IMR-90 (cell line): ENCODE measurements at regions not wholly inside any gene's neighbourhood (a gene's known extent, or its start where the extent isn't known, plus 50 kb on each side); places are given as distances from the start of the nearest gene placed in this dataset.

Source experiments
- ATAC-seq: fragments of 200-7000 bp; cut with Tn5 transposase; 2 replicates; pipeline ENCODE4 v1.9.1; 2020; ENCODE audit warnings: low read depth, mild to moderate bottlenecking, moderate library complexity
- BruUV-seq: library from RNA; stranded (reverse); fragments of 400-500 nt; replicated peaks from 2 replicates; lab custom pipeline; 2021; lab: Mats Ljungman, UMichigan
- CTCF ChIA-PET: fragments of 300-600 bp; formaldehyde crosslinking; extraction: SDS; loops from one replicate; lab custom pipeline; 2021; ENCODE audit warnings: antibody characterized with exemption; lab: Yijun Ruan, JAX
- POLR2A ChIA-PET: fragments of 300-600 bp; sonication (Branson Sonifier 250); formaldehyde crosslinking; loops from one replicate; lab custom pipeline; 2022; ENCODE audit warnings: antibody characterized with exemption; ENCODE audit not compliant: unreplicated experiment; lab: Charles Lee
- DNase-seq: peaks from one replicate; pipeline ENCODE4 v3.0.0; 2013
- H2AFZ ChIP-seq: replicated peaks from 2 replicates; pipeline ENCODE3; 2013; ENCODE audit warnings: low read length, mild to moderate bottlenecking; ENCODE audit not compliant: poor library complexity
- H2AK5ac ChIP-seq: 2 replicates; pipeline ENCODE4 v1.6.1; 2013; ENCODE audit warnings: low read depth, low read length, inconsistent platforms
- H2AK9ac ChIP-seq: replicated peaks from 2 replicates; pipeline ENCODE3; 2013; ENCODE audit warnings: mild to moderate bottlenecking, low read depth, low read length, moderate library complexity; ENCODE audit not compliant: poor library complexity
- H2BK120ac ChIP-seq: 2 replicates; pipeline ENCODE4 v1.6.1; 2013; ENCODE audit warnings: low read depth, low read length, inconsistent platforms
- H2BK15ac ChIP-seq: 3 replicates; pipeline ENCODE4 v1.6.1; 2013; ENCODE audit warnings: low read depth, low read length, inconsistent platforms
- H2BK20ac ChIP-seq: 2 replicates; pipeline ENCODE4 v1.6.1; 2013; ENCODE audit warnings: low read depth, mild to moderate bottlenecking, inconsistent platforms, low read length, moderate library complexity
- H2BK5ac ChIP-seq: 2 replicates; pipeline ENCODE4 v1.6.1; 2013; ENCODE audit warnings: mild to moderate bottlenecking, low read depth, low read length, inconsistent platforms; ENCODE audit not compliant: poor library complexity, severe bottlenecking
- H3K14ac ChIP-seq: replicated peaks from 2 replicates; pipeline ENCODE4 v1.6.1; 2013; ENCODE audit warnings: low read depth, low read length, inconsistent platforms
- H3K18ac ChIP-seq: 2 replicates; pipeline ENCODE4 v1.6.1; 2013; ENCODE audit warnings: low read depth, low read length, control low read depth
- H3K23ac ChIP-seq: 2 replicates; pipeline ENCODE4 v1.6.1; 2013; ENCODE audit warnings: low read depth, low read length, inconsistent platforms
- H3K27ac ChIP-seq: 2 replicates; pipeline ENCODE4 v1.5.1; 2013; ENCODE audit warnings: mild to moderate bottlenecking, control low read depth, low read length; ENCODE audit not compliant: insufficient read depth
- H3K27me3 ChIP-seq: 2 replicates; pipeline ENCODE4 v1.6.1; 2013; ENCODE audit warnings: low read length; ENCODE audit not compliant: control insufficient read depth, insufficient read depth
- H3K36me3 ChIP-seq: 2 replicates; pipeline ENCODE4 v1.6.1; 2013; ENCODE audit warnings: low read length, mixed read lengths; ENCODE audit not compliant: control insufficient read depth, insufficient read depth
- H3K4ac ChIP-seq: 2 replicates; pipeline ENCODE4 v1.6.1; 2013; ENCODE audit warnings: low read depth, low read length, inconsistent platforms
- H3K4me1 ChIP-seq: 2 replicates; pipeline ENCODE4 v1.6.1; 2013; ENCODE audit warnings: low read length, mixed read lengths; ENCODE audit not compliant: control insufficient read depth, insufficient read depth
- H3K4me2 ChIP-seq: 2 replicates; pipeline ENCODE4 v1.6.1; 2013; ENCODE audit warnings: low read depth, mild to moderate bottlenecking, control low read depth, low read length, moderate library complexity
- H3K4me3 ChIP-seq: 2 replicates; pipeline ENCODE4 v1.5.1; 2013; ENCODE audit warnings: low read depth, mild to moderate bottlenecking, control low read depth, low read length, moderate library complexity; ENCODE audit not compliant: insufficient read depth
- H3K56ac ChIP-seq: 2 replicates; pipeline ENCODE4 v1.6.1; 2013; ENCODE audit warnings: low read length, inconsistent platforms; ENCODE audit not compliant: insufficient read depth; ENCODE audit errors: extremely low read depth
- H3K79me1 ChIP-seq, 2 experiments: 2 replicates each; pipeline ENCODE4 v1.6.1; 2013; ENCODE audit warnings: low read length in 2 of 2, inconsistent platforms in 1 of 2, low read depth in 1 of 2
- H3K9ac ChIP-seq: 2 replicates; pipeline ENCODE4 v1.6.1; 2013; ENCODE audit warnings: low read depth, low read length, control low read depth
- H3K9me1 ChIP-seq: 2 replicates; pipeline ENCODE4 v1.6.1; 2013; ENCODE audit warnings: low read length, inconsistent platforms; ENCODE audit not compliant: insufficient read depth
- H3K9me3 ChIP-seq: 2 replicates; pipeline ENCODE4 v1.6.1; 2013; ENCODE audit warnings: low read length; ENCODE audit not compliant: control insufficient read depth, insufficient read depth
- H4K20me1 ChIP-seq: 2 replicates; pipeline ENCODE4 v1.6.1; 2013; ENCODE audit warnings: low read length, inconsistent platforms; ENCODE audit not compliant: insufficient read depth
- H4K5ac ChIP-seq: 2 replicates; pipeline ENCODE4 v1.6.1; 2013; ENCODE audit warnings: mild to moderate bottlenecking, low read depth, low read length, control low read depth
- H4K8ac ChIP-seq, 2 experiments: 2 replicates each; pipeline ENCODE4 v1.6.1; 2013; ENCODE audit warnings: low read depth in 2 of 2, low read length in 2 of 2, control low read depth in 1 of 2, inconsistent platforms in 1 of 2
- H4K91ac ChIP-seq: 2 replicates; pipeline ENCODE4 v1.6.1; 2013; ENCODE audit warnings: low read depth, low read length, inconsistent platforms; ENCODE audit not compliant: insufficient read depth
- CEBPB ChIP-seq: IDR thresholded peaks from 2 replicates; pipeline ENCODE4 v1.6.1; 2012; ENCODE audit warnings: low read depth, low read length, improper control_type of control experiment
- CHD1 ChIP-seq: IDR thresholded peaks from 2 replicates; pipeline ENCODE4 v1.6.1; 2012; ENCODE audit warnings: low read depth, low read length, improper control_type of control experiment
- MAFK ChIP-seq: IDR thresholded peaks from 2 replicates; pipeline ENCODE4 v1.6.1; 2012; ENCODE audit warnings: low read depth, low read length, improper control_type of control experiment
- MXI1 ChIP-seq: IDR thresholded peaks from 2 replicates; pipeline ENCODE4 v1.6.1; 2012; ENCODE audit warnings: low read depth, mild to moderate bottlenecking, low read length, moderate library complexity, borderline replicate concordance
- POLR2A ChIP-seq: IDR thresholded peaks from 2 replicates; pipeline ENCODE4 v1.6.1; 2012; ENCODE audit warnings: mild to moderate bottlenecking, low read depth, low read length
- RFX5 ChIP-seq: IDR thresholded peaks from 2 replicates; pipeline ENCODE4 v1.8.0; 2012; ENCODE audit warnings: low read depth, mild to moderate bottlenecking, low read length, moderate library complexity
- WGBS, 2 experiments: methylation state at CpG; one replicate each; pipeline versions ENCODE4 v1.1.5 to v1.1.7; 2013; ENCODE audit warnings: missing lambda C conversion rate in 2 of 2; ENCODE audit not compliant: insufficient read length in 1 of 2; ENCODE audit errors: extremely low coverage in 2 of 2; 5-methylcytosine and 5-hydroxymethylcytosine counted together
- dilution Hi-C: fragments of 300-500 bp; cut with HindIII; formaldehyde crosslinking; loops from one replicate; pipeline ENCODE4 v1.14.3; 2018; ENCODE audit warnings: low sequenced_read_pairs; ENCODE audit not compliant: unreplicated experiment
- in situ Hi-C: fragments of 300-500 bp; cut with MboI; formaldehyde crosslinking; loops from 3 replicates; pipeline ENCODE4 v1.14.3; 2019; ENCODE audit warnings: low sequenced_read_pairs, inconsistent platforms, mixed read lengths
- intact Hi-C: fragments of 100-400 bp; cut with micrococcal nuclease; formaldehyde crosslinking; loops from 2 replicates; pipeline ENCODE4 v1.10.0; 2022
- TF ChIP-seq, protein P1 (sequence below): conservative IDR thresholded peaks from 2 replicates; pipeline ENCODE4 v1.5.1; 2012; ENCODE audit warnings: mild to moderate bottlenecking, low read depth, low read length, improper control_type of control experiment
- TF ChIP-seq, protein P2 (sequence below): fragments of 150-350 bp; IDR thresholded peaks from 2 replicates; pipeline ENCODE4 v1.6.1; 2017; ENCODE audit warnings: mild to moderate bottlenecking, antibody characterized with exemption, low read length, low read depth

DNA sequence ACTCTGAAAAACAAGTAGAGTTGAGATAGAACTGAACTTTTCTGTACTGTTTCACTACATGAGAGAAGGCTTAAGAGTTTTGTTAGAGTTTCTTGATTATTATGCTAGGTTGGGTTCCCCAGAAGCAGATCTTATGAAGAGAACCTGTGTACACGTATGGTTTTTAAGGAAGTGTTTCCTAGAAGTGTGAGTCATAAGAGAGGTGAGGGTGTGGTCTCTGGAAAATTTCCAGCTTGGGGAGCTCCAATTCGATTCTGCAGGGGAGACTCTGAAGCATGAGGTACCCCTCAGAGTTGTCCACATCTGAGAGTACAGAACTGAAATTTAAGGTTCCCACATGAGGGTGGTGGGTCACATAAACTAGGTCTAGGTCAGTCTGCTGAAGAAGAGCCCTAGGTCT is 83.3 kb upstream of the MAP2 start:
- Histone ChIP-seq H3K4me2 (no peak overlapping the region), H2AK5ac (no peak overlapping the region), H2AK9ac (no peak overlapping the region), H2AFZ (no peak overlapping the region), H3K9ac (no peak overlapping the region), H3K18ac (no peak overlapping the region), H4K91ac (no peak overlapping the region), H3K9me1 (no peaks in the 10 kb centered on the region), H3K27ac (no peak overlapping the region), H4K20me1 (no peaks in the 10 kb centered on the region), H3K23ac (no peak overlapping the region), H3K36me3 (no peaks in the 10 kb centered on the region), H2BK5ac (no peak overlapping the region), H3K4me3 (no peak overlapping the region), H3K14ac (no peak overlapping the region), H4K8ac (no peak overlapping the region), H2BK15ac (no peak overlapping the region), H3K4me1 (no peaks in the 10 kb centered on the region), H2BK20ac (no peak overlapping the region), H3K9me3 (no peaks in the 10 kb centered on the region), H3K27me3 (no peaks in the 10 kb centered on the region), H2BK120ac (no peak overlapping the region), H4K5ac (no peak overlapping the region), H3K79me1 (no peaks in the 10 kb centered on the region), H3K4ac (no peak overlapping the region), H3K56ac (no peak overlapping the region)
- no TSS peak for BruUV-seq
- in situ Hi-C loops = loop anchor here (25.0 kb wide), 2 partner anchors 622 to 872 kb away; no protein-coding TSS in a partner anchor
- no peak for ATAC-seq
- DNase-seq = no peak
- POLR2A ChIA-PET = no interaction called here
- dilution Hi-C loops = no loop called here
- WGBS, 2 experiments = 58% methylated on average over 2 of the region's 2 CpGs; no CpG with 5 or more reads in 1 of the 2 experiments
- intact Hi-C loops = no loop called here
- CTCF ChIA-PET = no interaction called here
- TF ChIP-seq CHD1 = no peak
- TF ChIP-seq, protein P1, sequence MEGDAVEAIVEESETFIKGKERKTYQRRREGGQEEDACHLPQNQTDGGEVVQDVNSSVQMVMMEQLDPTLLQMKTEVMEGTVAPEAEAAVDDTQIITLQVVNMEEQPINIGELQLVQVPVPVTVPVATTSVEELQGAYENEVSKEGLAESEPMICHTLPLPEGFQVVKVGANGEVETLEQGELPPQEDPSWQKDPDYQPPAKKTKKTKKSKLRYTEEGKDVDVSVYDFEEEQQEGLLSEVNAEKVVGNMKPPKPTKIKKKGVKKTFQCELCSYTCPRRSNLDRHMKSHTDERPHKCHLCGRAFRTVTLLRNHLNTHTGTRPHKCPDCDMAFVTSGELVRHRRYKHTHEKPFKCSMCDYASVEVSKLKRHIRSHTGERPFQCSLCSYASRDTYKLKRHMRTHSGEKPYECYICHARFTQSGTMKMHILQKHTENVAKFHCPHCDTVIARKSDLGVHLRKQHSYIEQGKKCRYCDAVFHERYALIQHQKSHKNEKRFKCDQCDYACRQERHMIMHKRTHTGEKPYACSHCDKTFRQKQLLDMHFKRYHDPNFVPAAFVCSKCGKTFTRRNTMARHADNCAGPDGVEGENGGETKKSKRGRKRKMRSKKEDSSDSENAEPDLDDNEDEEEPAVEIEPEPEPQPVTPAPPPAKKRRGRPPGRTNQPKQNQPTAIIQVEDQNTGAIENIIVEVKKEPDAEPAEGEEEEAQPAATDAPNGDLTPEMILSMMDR = no peak
- TF ChIP-seq MXI1 = no peak
- TF ChIP-seq CEBPB = no peak
- no peak for TF ChIP-seq RFX5
- TF ChIP-seq, protein P2, sequence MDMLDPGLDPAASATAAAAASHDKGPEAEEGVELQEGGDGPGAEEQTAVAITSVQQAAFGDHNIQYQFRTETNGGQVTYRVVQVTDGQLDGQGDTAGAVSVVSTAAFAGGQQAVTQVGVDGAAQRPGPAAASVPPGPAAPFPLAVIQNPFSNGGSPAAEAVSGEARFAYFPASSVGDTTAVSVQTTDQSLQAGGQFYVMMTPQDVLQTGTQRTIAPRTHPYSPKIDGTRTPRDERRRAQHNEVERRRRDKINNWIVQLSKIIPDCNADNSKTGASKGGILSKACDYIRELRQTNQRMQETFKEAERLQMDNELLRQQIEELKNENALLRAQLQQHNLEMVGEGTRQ = no peak
- no peak for TF ChIP-seq MAFK
- no peak for TF ChIP-seq POLR2A
